ENCODE measurements at regions not wholly inside any gene's neighbourhood (a gene's known extent, or its start where the extent isn't known, plus 50 kb on each side); places are given as distances from the start of the nearest gene placed in this dataset.

- DNase-seq (ENCODE audit: low read depth) = peak; percentile 56
Observed at GRCh38 chr2:238688193-238689153, 159.4 kb upstream of the TWIST2 start.

DNA sequence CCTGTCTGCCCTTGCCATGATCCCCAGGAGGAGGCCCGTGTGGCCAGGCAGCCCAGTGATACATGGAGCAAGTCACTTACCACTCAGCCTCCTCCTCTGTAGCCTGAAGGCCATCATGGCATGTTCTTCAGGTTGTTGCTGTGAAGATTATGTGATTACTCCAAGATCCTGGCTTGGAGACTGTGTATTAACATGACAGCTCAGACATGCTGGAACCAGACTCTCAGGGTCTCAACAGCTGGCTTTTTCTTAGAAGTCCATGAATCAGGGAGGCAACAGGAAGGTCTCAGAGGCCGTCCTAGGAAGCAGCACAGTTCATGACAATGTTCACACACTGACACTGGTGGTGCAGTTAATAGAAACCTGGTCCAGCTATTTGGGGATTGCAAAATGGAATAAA is 158.6 kb upstream of the TWIST2 start:
- DNase-seq (ENCODE audit: low read depth) = no peak

GRCh38 chr2:238689871-238690389 is 158.0 kb upstream of the TWIST2 start:
- DNase-seq (ENCODE audit: low read depth) = no peak

DNA sequence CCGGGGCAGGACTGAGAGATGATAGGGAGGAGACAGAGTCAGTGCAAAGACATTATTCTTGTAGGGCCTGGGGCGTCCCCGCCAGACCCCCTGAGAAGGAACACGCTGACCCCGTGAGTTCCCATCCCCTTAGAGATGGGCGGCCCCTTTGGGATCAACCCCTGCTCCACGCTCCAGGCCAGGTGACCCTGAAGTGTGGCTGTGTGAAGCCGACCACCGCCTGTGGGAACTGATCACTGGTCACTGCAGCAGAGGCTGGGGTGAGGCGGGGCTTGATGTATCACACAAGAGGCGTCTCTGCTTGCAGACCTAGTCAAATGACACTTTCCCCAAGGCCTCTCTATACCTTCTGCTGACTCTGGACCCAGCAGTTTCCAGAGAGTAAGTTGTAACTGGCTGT is 157.4 kb upstream of the TWIST2 start:
- no peak for DNase-seq (ENCODE audit: low read depth)

DNA sequence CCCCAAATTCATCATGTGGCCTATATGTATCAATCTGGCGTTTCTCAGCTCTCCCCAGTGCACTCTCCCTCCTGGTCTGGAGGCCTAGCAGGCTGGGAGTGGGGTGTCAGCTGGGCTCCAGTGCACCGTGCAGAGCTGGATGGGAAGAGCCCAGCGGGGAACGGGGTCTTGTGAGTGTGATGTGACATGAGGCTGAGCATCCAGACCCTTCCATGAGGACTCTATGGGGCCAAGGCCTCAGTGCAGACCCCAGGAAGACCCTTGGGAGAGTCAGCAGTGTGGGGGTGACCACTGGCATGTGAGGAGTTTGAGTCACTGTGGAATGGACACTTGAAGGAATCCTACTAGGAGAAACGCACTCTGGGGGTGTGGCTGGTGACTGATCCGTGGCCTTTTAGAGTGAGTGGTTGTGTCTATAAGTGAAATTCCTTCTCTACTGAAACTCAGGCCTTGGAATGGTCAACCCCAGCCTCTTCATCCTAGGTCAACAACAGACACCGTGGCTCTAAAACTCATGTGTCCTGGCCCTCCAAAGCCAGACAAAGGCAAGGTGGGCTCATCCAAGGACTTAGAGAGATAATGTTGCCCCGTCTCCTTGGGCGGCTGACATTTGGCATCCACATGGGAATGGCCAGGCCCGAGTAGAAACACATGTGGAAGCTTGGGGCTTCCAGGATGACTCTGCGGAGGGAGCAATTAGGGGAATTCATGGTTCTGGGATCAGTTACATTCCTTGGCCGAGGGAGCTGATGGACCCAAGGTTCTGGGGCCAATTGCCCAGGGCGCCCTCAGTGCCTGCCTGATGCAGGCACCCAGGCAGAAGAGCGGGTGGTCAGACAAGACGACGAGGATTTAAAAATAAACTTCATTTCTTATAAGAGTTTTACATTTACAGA is 156.0 kb upstream of the TWIST2 start:
- DNase-seq (ENCODE audit: low read depth) = no peak

- DNase-seq (ENCODE audit: low read depth) = no peak
Observed at GRCh38 chr2:238692562-238692961, 155.3 kb upstream of the TWIST2 start.

DNA sequence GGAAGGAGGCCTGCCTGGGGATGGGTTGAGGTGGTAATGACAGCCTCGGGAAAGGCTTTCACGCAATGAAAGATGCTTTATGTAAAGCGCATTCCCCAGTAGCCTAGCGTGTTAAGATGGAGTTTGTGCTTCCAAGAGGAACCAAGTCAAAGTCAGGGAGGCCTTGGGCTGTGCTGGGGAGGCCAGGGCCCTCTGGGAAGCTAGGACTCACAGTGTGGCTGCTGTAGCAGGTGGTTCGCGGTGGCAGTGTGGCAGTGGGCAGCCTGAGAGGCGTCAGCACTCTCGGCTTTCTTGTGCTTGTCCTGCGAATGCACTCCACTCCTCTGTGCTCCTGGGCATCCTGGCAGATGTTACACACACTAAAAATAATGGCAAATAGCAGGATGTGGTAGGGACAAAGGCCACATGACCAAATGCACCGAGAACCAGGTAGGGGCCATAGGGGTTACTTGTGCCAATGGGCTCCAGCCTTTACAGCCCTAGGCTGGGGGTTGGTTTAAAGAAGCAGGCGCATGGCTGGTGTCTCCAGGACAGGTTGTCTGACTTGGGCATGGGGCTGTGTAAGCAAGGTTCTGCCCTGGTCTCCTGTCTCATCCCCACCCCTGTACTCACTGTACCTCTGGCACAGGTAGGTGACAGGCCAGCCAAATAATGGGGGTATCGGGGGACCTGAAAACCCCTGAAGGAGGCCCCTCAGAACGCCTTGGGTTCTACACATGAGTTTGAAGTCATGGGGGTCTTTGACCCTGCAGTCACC is 154.4 kb upstream of the TWIST2 start:
- no peak for DNase-seq (ENCODE audit: low read depth)

DNA sequence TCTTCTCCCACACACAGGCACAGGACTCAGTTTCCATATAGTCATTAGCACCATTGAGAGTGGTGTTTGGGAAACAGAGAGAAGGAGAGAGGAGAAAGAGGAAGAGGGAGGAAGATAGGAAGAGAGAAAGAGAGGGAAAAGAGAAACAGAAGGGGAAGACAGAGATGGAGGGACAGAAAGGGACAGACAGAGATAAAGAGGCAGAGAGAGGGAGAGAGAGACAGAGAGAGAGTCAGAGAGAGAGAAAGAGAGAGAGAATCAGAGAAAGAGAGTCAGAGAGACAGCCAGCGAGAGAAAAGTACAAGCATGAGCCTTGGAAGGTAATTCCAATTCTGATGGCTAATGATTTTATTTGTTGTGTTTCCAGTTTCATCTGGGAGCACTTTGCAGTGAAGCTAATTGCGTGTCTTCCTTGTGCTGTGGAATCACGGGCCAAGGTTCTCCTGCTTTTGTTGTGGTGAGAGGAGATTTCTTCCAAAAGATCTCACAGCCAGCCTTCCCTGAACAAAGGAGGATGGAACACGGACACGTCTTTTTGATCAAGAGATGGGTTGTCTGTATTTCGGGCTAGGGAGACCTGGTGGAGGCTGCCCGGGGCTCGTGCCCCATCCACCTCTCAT is 153.6 kb upstream of the TWIST2 start:
- no peak for DNase-seq (ENCODE audit: low read depth)

GRCh38 chr2:238694922-238695321 is 153.0 kb upstream of the TWIST2 start:
- no peak for DNase-seq (ENCODE audit: low read depth)

DNA sequence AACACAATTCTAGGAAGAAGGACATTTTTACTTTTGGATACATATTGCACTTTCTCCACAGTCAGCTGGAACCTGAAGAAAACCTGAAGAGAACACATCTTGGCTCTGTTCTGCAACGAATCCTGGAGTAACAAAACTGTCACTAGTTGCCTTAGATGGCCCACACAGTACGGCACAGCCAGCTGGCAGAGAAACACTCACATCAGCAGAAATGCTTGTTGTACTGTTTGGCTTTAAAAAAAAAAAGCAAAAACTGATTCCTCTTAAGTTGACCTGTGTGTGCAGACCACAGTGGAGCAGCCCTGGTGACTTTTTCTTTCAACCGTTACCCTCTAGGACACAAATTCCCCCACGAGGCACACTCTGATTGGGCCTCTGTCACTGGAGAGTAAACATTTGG is 152.3 kb upstream of the TWIST2 start:
- DNase-seq (ENCODE audit: low read depth) = no peak

- DNase-seq (ENCODE audit: low read depth) = no peak
Observed at GRCh38 chr2:238696331-238696730, 151.6 kb upstream of the TWIST2 start.

- no peak for DNase-seq (ENCODE audit: low read depth)
Observed at GRCh38 chr2:238696786-238697185, 151.1 kb upstream of the TWIST2 start.

DNA sequence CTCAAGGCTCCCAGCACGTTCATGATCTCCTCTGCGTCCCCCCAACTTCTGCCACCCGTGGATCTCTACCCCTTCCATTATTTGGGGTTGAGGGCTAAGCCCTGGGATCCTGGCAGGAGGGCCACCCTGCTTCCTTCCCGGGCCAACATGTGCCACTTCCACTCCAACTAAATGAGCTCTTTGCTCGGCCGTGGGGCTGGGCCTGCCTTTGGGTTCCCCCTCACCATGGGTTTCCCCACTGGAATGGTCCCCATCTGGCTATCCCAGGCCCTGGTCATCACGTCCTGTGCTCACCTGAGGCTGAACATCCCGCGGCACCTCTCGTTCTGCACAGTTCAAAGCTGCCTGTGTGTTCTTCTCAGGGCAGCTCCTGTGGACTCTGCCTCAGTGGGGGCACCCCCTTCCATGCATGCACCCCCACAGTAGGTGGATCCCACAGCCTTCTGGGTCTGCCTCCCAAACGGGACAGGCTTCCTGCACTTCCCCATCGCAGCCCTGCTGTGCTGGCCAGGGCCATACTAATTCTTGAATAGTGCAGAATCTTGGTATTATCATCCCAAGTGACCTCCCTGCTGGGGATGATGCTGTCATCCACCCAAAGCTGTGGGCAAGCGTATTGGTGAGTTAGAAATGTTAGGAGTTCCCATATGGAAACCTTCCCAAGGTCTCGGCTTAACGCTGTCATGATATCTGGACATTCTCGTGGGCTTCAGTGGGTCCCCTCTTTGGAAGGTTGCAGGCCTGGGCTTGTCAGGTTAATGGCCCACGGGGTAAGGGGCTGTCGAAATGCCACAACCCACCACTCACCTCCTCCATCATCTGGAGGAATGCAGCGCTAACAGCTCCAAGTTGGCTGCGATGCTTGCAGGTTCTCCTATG is 150.5 kb upstream of the TWIST2 start:
- DNase-seq (ENCODE audit: low read depth) = no peak

- no peak for DNase-seq (ENCODE audit: low read depth)
Observed at GRCh38 chr2:238698072-238698352, 149.9 kb upstream of the TWIST2 start.

DNA sequence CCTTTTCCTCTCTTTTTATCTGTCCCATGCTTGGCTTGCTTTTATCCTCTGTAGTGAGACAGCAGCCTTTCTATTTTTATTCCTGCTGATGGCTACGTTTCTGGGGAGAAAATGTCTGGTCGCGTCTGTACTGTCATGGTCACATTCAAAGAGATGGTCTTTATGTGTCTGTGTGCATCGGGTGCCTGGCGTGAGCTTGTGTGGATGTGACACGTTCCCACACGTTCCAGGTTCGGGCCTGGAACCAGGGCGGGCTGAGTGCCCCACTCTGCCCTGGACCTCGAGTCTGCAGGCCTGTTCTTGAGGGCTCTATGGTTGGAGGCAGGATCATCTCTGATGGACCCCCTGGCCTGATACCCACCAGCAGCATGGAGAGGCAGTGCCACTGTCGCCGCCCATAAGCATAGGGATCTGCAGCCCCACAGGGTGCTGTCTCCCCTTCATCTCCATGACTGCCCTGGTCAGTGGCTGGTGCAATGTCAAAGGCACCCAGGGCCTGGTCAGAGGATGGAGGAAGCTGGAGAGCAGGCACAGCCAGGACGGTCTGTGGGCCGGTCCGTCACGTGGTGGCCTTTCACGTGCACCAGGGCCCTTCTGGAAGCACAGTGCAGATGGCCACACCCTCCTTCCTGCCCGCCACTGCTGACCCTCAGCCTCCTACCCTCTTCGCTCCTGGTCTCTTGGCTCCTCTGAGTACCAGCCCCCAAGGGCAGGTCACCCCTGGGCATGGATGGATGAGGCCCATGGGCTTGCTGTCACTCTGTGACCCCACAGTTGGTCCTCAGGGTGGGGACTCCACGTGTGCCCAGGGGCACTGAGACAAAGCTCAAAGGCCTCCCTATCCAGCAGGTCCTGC is 149.2 kb upstream of the TWIST2 start:
- DNase-seq (ENCODE audit: low read depth) = no peak

GRCh38 chr2:238699307-238700116 is 148.4 kb upstream of the TWIST2 start:
- no peak for DNase-seq (ENCODE audit: low read depth)

- DNase-seq (ENCODE audit: low read depth) = no peak
Observed at GRCh38 chr2:238700117-238700457, 147.8 kb upstream of the TWIST2 start.

- DNase-seq (ENCODE audit: low read depth) = no peak
Observed at GRCh38 chr2:238700506-238701340, 147.2 kb upstream of the TWIST2 start.
